ENCODE measurements at regions not wholly inside any gene's neighbourhood (a gene's known extent, or its start where the extent isn't known, plus 50 kb on each side); places are given as distances from the start of the nearest gene placed in this dataset.

- no peak for DNase-seq
Measured at GRCh38 chr10:31146491-31147209, 115.0 kb upstream of the ZNF438 start.

DNA sequence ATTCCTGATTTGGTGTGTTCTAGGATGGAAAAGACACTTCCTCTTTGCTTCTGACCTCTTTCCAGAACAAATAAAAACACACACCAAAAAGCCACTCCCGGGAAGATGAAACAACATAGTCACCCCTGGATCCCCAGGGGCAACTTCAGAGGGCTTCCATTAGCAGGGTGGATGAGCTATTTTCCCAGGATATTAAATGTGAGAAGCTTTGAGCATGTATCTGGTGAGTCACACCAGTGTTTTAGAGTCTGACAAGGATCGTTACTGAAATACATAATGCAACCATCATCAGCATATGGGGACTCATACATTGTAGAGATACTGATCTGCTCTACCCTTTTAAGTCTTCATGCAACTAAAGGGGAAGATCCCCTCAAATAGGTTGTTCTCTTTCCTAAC, 115.5 kb upstream of the ZNF438 start:
- no peak for DNase-seq

- no peak for DNase-seq
Measured at GRCh38 chr10:31148951-31149350, 117.3 kb upstream of the ZNF438 start.

DNA sequence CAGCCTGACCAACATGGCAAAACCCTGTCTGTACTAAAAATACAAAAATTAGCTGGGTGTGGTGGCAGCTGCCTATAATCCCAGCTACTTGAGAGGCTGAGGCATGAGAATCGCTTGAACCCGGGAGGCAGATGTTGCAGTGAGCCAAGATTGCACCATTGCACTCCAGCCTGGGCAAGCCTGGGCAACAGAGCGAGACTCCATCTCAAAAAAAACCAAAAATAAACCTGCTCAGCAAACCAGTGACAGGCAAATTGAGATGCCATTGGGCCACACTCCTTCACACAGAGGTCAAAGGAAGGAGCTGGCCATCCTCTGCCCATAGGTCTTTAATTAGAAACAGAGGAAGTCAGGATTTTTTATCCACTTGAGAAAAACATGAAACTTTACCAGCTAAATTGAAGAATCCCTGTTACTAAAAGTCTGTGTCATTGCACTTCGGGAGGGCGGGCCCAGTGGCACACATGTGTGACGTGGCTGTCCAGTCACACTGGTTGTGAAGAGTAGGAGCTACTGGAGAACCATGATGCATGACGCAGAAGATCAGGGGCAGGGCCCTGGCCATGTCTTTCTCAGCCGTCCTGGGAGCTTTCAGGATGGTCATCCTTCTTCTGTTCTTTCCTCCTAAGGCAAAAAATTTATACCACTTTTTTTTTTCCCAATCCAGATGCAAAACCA, 118.3 kb upstream of the ZNF438 start:
- no peak for DNase-seq

DNA sequence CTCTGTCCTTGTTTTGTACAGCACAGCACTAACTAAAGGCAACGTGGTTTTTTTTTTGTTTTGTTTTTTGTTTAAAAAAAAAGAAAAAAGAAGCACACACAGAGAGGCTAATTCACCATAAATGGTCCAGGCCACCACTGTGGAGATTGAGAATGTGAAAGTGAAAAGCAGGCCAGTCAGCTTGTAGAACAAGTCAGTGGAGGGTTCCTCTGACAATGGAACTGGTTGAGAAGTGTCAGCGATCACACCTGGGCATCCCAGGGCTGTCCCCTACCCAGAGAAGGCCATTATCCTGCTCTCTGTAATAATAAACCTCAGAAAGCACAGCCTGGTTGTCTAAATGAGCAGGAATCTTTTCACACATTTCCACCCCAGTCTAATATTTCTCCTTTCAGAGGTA, 119.6 kb upstream of the ZNF438 start:
- no peak for DNase-seq

DNA sequence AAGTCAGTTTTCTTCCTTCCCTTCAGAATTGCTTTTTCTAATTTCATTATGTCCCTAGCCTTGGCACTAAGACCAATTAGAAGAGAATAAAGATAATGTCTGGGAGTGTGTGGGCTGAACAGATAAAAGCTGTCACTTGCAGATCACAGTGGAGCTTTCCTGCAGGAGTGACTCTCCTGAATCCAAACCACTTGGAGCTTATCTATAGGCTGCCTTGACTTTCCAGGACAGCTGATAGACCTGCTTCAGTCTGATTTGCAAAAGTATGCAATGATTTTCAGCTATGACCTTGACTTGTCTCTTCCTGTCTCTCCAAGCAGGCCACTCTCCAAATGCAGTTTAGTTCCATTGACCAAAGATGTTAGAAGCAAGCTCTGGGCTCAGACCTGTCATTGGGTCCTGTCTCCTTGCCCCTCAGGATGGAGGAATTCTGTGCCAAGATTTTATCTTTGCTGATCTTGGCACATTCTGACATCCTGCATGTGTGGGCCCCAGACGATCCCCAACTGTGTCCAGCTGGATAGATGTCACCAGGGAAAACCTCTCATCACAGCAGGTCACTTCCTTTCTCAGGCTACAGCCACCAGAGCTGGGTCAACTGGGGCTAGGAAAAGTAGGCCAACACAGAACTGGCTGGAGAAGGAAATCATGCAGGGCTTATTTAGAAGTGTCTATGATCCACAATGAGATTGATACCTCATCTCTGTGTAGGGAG, 120.9 kb upstream of the ZNF438 start:
- DNase-seq, result no peak

DNA sequence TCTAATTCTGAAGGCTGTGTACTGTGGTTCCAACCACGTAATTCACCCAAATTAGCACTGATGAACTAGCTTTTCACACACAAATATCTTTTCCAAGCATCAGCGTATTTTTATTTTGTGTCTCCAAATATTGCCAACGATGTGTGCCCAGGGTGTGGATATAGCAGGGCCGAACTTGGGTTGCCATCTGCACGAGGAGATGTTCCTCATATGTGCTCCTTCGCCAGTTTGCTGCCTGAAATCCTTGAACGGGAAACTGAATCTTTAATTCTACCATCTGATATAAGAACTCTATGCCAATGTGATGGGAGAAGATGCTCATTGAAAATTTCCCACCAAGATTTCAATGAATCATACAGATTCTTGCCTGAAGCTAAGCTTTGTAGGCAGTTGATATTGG, 121.5 kb upstream of the ZNF438 start:
- DNase-seq, result no peak

GRCh38 chr10:31153692-31154091, 122.0 kb upstream of the ZNF438 start:
- DNase-seq, result no peak

- no peak for DNase-seq
Measured at GRCh38 chr10:31154996-31155395, 123.3 kb upstream of the ZNF438 start.

- no peak for DNase-seq
Measured at GRCh38 chr10:31157123-31158010, 125.7 kb upstream of the ZNF438 start.

- DNase-seq, result no peak
Measured at GRCh38 chr10:31158011-31158658, 126.5 kb upstream of the ZNF438 start.

- DNase-seq, result no peak
Measured at GRCh38 chr10:31166606-31167005, 134.9 kb upstream of the ZNF438 start.

DNA sequence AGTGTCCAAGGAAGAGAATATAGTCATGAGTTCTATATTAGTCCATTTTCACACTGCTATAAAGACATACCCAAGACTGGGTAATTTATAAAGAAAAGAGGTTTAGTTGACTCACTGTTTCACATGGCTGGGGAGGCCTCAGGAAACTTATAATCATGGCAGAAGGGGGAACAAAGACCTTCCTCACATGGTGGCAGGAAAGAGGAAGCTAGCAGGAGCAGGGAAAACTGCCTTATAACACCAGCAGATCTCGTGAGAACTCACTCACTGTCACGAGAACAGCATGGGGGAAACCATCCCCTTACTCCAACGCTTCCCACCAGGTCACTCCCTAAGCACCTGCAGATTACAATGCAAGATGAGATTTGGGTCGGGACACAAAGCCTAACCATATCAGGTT, 139.0 kb upstream of the ZNF438 start:
- DNase-seq, result no peak

DNA sequence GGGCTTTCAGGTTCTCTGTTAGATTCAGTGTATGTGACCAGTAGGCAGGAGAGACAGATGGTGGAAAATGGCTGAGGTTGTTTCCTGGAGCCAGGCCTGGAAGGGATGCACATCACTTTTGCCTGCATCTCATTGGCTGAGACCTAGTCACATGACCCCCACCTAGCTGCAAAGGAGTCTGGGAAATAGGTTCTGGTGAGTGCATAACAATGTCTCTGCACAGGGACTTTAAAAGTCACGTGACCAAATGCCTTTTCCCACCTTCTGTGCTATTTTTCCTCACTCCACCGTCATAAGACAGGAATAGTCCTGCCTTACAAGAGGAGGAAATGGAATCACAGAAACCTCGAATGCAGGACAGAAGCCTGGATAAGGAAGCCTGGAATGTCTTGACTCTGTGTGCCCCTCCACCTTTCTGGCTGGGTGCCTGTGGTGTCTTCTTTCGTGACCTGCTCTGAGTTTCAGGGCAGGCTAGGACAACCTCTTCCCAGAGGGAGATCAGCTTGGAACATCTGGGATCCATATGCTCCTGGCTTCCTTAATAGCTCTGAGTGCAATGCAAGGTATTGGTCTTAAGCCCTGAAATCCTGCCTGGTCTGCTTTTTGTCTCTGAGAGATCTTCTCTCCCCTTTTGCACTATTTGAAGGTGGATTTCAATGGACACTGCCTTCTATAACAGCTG, 139.9 kb upstream of the ZNF438 start:
- DNase-seq, result no peak

DNA sequence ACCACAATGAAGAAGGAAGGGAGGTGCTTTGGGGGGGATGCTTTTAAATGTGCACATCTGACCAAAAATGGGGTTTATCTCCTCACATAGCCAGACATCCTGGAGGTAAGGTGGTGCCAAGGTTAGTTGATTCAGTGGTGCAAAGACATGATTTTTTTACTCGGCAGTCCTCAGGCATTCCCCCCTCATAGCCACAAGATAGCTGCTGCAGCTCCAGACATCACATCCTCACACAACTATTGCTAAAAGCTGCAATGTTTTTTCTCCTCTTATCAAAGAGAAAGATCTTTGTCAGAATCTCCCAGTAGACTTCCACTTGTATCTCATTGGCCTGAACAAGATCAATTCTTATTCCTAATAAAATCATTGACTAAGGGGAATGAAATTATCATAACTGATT, 141.3 kb upstream of the ZNF438 start:
- no peak for DNase-seq

GRCh38 chr10:31173752-31174151, 142.1 kb upstream of the ZNF438 start:
- no peak for DNase-seq

- DNase-seq, result no peak
Measured at GRCh38 chr10:31179091-31179680, 139.8 kb upstream of the ZEB1 start.

GRCh38 chr10:31186225-31187000, 132.6 kb upstream of the ZEB1 start:
- DNase-seq, result no peak

DNA sequence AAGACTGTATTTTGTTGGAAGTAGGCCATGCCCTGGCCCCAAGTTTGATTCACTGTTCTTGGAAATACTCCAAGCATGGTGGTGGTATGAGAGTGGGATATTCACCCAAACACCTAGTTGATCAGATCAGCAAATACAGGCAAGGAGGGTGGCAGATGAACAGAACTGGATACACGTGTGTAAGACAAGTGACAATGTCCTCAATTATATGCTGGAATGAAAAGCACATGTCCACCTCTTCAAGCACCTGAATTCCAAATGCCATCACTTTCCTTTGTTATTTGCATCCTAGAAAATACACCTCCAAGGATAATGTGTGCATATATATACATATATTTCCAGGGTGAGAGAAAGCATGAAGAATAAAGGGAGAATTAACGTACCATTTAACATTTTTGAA, 131.8 kb upstream of the ZEB1 start:
- no peak for DNase-seq

- DNase-seq, result no peak
Measured at GRCh38 chr10:31187607-31188210, 131.3 kb upstream of the ZEB1 start.

All from activated CD4-positive, alpha-beta T cell treated with anti-CD3 and anti-CD28 coated beads, Interleukin-10, Interleukin-2, amounts not matched to agents 100 ng/mL and 50 ng/mL, durations not matched to agents 16 hours and 8 hours (primary cell).